Endodermal cell (in vitro differentiated cells): ENCODE measurements at regions not wholly inside any gene's neighbourhood (a gene's known extent, or its start where the extent isn't known, plus 50 kb on each side); places are given as distances from the start of the nearest gene placed in this dataset.

ENCODE experiments used
- DNase-seq: peaks from one replicate; pipeline ENCODE4 v3.0.0-alpha.2; 2017
- H3K27ac ChIP-seq: 2 replicates; pipeline ENCODE4 v1.5.1; 2013; ENCODE audit warnings: mild to moderate bottlenecking, low read depth, low read length, moderate library complexity
- H3K27me3 ChIP-seq: 2 replicates; pipeline ENCODE4 v1.6.1; 2013; ENCODE audit warnings: mild to moderate bottlenecking, low read length, moderate library complexity; ENCODE audit not compliant: insufficient read depth, control insufficient read depth, poor library complexity, severe bottlenecking
- H3K36me3 ChIP-seq: 2 replicates; pipeline ENCODE4 v1.7.0; 2013; ENCODE audit warnings: mild to moderate bottlenecking, low read length, moderate library complexity; ENCODE audit not compliant: control insufficient read depth, insufficient read depth
- H3K4me1 ChIP-seq: one replicate; pipeline ENCODE4 v1.7.0; 2013; ENCODE audit warnings: low read length; ENCODE audit not compliant: control insufficient read depth, insufficient read depth
- H3K4me3 ChIP-seq: 2 replicates; pipeline ENCODE4 v1.5.1; 2013; ENCODE audit warnings: mild to moderate bottlenecking, low read length, moderate library complexity
- H3K9ac ChIP-seq: 2 replicates; pipeline ENCODE4 v1.6.1; 2013; ENCODE audit warnings: mild to moderate bottlenecking, low read length, moderate library complexity; ENCODE audit not compliant: poor library complexity, severe bottlenecking; ENCODE audit errors: extremely low read depth
- H3K9me3 ChIP-seq: 2 replicates; pipeline ENCODE4 v1.6.1; 2013; ENCODE audit warnings: mild to moderate bottlenecking, low read length, moderate library complexity; ENCODE audit not compliant: control insufficient read depth
- H3K27ac Mint-ChIP-seq: 2 replicates; pipeline ENCODE4 v1.8.0; 2020; ENCODE audit warnings: mixed read lengths
- H3K27me3 Mint-ChIP-seq: 2 replicates; pipeline ENCODE4 v1.8.0; 2021; ENCODE audit warnings: mild to moderate bottlenecking, mixed read lengths; ENCODE audit not compliant: insufficient read depth
- H3K36me3 Mint-ChIP-seq: 2 replicates; pipeline ENCODE4 v1.8.0; 2020; ENCODE audit warnings: low read depth, mixed read lengths
- H3K4me1 Mint-ChIP-seq: 2 replicates; pipeline ENCODE4 v1.8.0; 2020; ENCODE audit warnings: mixed read lengths
- H3K4me3 Mint-ChIP-seq: 2 replicates; pipeline ENCODE4 v1.8.0; 2020; ENCODE audit warnings: mild to moderate bottlenecking, moderate library complexity, mixed read lengths
- H3K9me3 Mint-ChIP-seq: 2 replicates; pipeline ENCODE4 v1.8.0; 2020; ENCODE audit warnings: mild to moderate bottlenecking, mixed read lengths
- CTCF ChIP-seq: fragments of 200-600 bp; sonication (generic); conservative IDR thresholded peaks from 2 replicates; pipeline ENCODE4 v1.5.0; 2021; ENCODE audit warnings: antibody characterized with exemption, mild to moderate bottlenecking
- WGBS, 2 experiments: methylation state at CpG; one replicate each; pipeline versions ENCODE4 v1.1.5 to v1.1.7; 2013; ENCODE audit warnings: missing lambda C conversion rate in 2 of 2, mixed read lengths in 1 of 2; ENCODE audit not compliant: insufficient coverage in 1 of 2, insufficient read length in 1 of 2; 5-methylcytosine and 5-hydroxymethylcytosine counted together

GRCh38 chr9:88803546-88804253 is 187.6 kb upstream of the S1PR3 start:
- WGBS, 2 experiments = 86 to 96% methylated on average over 2 to 4 of the region's 4 CpGs
- no peak for TF ChIP-seq CTCF
- H3K27me3 ChIP-seq = no peaks in the 10 kb centered on the region
- no peaks in the 10 kb centered on the region for H3K36me3 Mint-ChIP-seq
- no peaks in the 10 kb centered on the region for H3K27me3 Mint-ChIP-seq
- H3K9me3 Mint-ChIP-seq = no peaks in the 10 kb centered on the region
- H3K27ac ChIP-seq = no peak overlapping the region
- peaks cover 4% of the 10 kb centered on the region for H3K9me3 ChIP-seq
- no peak for DNase-seq
- H3K4me3 ChIP-seq = no peak overlapping the region
- H3K9ac ChIP-seq = no peak overlapping the region
- H3K36me3 ChIP-seq = no peaks in the 10 kb centered on the region
- H3K27ac Mint-ChIP-seq = no peak overlapping the region
- no peak overlapping the region for H3K4me3 Mint-ChIP-seq
- H3K4me1 Mint-ChIP-seq = peaks cover 38% of the 10 kb centered on the region
- H3K4me1 ChIP-seq = peaks cover 8% of the 10 kb centered on the region

DNA sequence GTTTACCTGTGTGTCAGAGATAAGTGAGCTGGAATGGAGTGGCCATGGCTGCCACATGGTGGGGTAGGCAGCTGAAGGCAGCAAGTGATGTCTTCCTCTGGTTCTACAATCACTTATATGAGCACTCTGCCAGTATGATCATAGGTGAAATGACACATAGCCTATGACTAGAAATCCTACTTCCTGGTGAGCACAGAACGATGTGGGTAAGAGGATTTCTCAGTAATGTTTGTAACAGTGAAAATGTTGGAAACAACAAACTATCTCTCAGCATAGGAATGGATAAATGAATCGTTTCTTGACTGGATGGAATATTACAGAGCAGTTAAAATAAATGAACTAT is 187.0 kb upstream of the S1PR3 start:
- WGBS, 2 experiments = 90 to 100% methylated on average over 1 to 2 of the region's 2 CpGs
- H3K4me3 Mint-ChIP-seq = no peak overlapping the region

DNA sequence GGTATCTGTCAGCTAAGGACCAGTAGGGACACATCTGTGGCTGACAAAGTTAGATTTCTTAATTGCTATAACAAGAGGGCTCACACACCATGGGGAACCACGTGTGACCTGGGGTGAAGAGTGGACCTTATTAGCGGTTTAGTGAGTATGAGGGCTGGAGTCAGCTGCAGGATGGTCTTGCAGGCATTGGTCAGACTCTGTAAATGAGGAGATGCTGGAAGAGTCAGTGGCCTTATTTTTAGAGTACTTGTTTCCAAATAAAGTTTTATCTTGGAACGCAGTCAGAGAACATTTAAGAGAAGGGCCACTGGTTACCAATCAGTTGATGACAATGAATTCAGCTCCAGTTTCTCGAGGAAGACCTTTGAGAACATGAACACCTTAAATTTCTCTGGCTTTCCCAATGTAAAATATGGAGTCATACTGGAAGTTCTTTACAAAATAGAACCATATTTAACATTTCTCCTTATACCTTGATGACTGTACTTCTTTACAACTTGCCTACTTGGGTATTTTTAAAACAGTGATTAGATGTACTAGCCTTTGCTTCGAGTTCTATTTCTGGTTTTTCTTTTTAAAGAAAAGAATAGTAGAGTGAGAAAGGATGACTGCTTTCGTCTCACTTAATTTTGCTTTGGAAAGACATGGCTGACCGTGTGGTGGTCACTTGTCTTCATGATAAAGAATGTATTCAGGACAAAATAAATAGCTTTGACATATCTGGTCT is 185.9 kb upstream of the S1PR3 start:
- Histone ChIP-seq H3K36me3 (no peaks in the 10 kb centered on the region), H3K4me1 (peaks cover 8% of the 10 kb centered on the region), H3K27ac (no peak overlapping the region), H3K9me3 (no peaks in the 10 kb centered on the region), H3K27me3 (no peaks in the 10 kb centered on the region), H3K4me3 (no peak overlapping the region), H3K9ac (no peak overlapping the region)
- WGBS, 2 experiments = 93 to 97% methylated on average over 7 of the region's 7 CpGs
- no peak for DNase-seq
- no peak for TF ChIP-seq CTCF
- Mint-ChIP-seq H3K4me1 (peaks cover 23% of the 10 kb centered on the region), H3K4me3 (no peak overlapping the region), H3K27ac (no peak overlapping the region), H3K27me3 (no peaks in the 10 kb centered on the region), H3K36me3 (no peaks in the 10 kb centered on the region), H3K9me3 (no peaks in the 10 kb centered on the region)

More for the DNA sequence above, 187.0 kb upstream of the S1PR3 start:
- DNase-seq = no peak
- H3K4me1 Mint-ChIP-seq = peaks cover 35% of the 10 kb centered on the region
- TF ChIP-seq CTCF = no peak
- Histone ChIP-seq H3K36me3 (no peaks in the 10 kb centered on the region), H3K27me3 (no peaks in the 10 kb centered on the region), H3K27ac (no peak overlapping the region), H3K4me1 (peaks cover 8% of the 10 kb centered on the region), H3K4me3 (no peak overlapping the region), H3K9ac (no peak overlapping the region), H3K9me3 (no peaks in the 10 kb centered on the region)
- no peaks in the 10 kb centered on the region for H3K36me3 Mint-ChIP-seq
- no peaks in the 10 kb centered on the region for H3K9me3 Mint-ChIP-seq
- no peak overlapping the region for H3K27ac Mint-ChIP-seq
- H3K27me3 Mint-ChIP-seq = no peaks in the 10 kb centered on the region
